Neural cell (in vitro differentiated cells): ENCODE measurements at regions not wholly inside any gene's neighbourhood (a gene's known extent, or its start where the extent isn't known, plus 50 kb on each side); places are given as distances from the start of the nearest gene placed in this dataset.

Experiments
- H2AFZ ChIP-seq: fragments of 200-600, 300-800 bp; sonication (generic), shearing (Covaris generic); 2 replicates; pipeline ENCODE4 v1.6.0; 2014; ENCODE audit warnings: low read depth, mild to moderate bottlenecking, antibody characterized with exemption, low read length, moderate library complexity
- H3F3A ChIP-seq: fragments of 200-600 bp; shearing (Covaris generic); 2 replicates; pipeline ENCODE4 v1.6.1; 2016; ENCODE audit warnings: mild to moderate bottlenecking, moderate library complexity, mixed read lengths, antibody characterized with exemption, low read length; ENCODE audit not compliant: insufficient read depth, poor library complexity, severe bottlenecking
- H3K27ac ChIP-seq: fragments of 200-600, 300-800 bp; sonication (generic), shearing (Covaris generic); 2 replicates; pipeline ENCODE4 v1.5.1; 2014; ENCODE audit warnings: mild to moderate bottlenecking, low read length, moderate library complexity
- H3K27me3 ChIP-seq: fragments of 300-800, 200-600 bp; sonication (generic), shearing (Covaris generic); 2 replicates; pipeline ENCODE4 v1.6.0; 2014; ENCODE audit warnings: mild to moderate bottlenecking, low read depth, low read length, moderate library complexity; ENCODE audit not compliant: insufficient read depth
- H3K36me3 ChIP-seq: fragments of 300-800, 200-600 bp; sonication (generic), shearing (Covaris generic); 2 replicates; pipeline ENCODE4 v1.5.1; 2014; ENCODE audit warnings: mild to moderate bottlenecking, antibody characterized with exemption, low read length, moderate library complexity; ENCODE audit not compliant: insufficient read depth
- H3K4me2 ChIP-seq: fragments of 300-800, 200-600 bp; sonication (generic), shearing (Covaris generic); 2 replicates; pipeline ENCODE4 v1.6.0; 2014; ENCODE audit warnings: mild to moderate bottlenecking, low read length
- H3K4me3 ChIP-seq: fragments of 300-800, 200-600 bp; sonication (generic), shearing (Covaris generic); 2 replicates; pipeline ENCODE4 v1.5.1; 2014; ENCODE audit warnings: mild to moderate bottlenecking, low read length, moderate library complexity
- H3K79me2 ChIP-seq: fragments of 200-600 bp; shearing (Covaris generic); replicated peaks from 2 replicates; pipeline ENCODE4 v1.6.0; 2014; ENCODE audit warnings: mild to moderate bottlenecking, low read length, moderate library complexity; ENCODE audit not compliant: insufficient read depth
- H3K9ac ChIP-seq: fragments of 300-800, 200-600 bp; sonication (generic), shearing (Covaris generic); 2 replicates; pipeline ENCODE4 v1.6.1; 2016; ENCODE audit warnings: mild to moderate bottlenecking, low read length, mixed read lengths
- H3K9me2 ChIP-seq: fragments of 200-600 bp; shearing (Covaris generic); 2 replicates; pipeline ENCODE4 v1.6.1; 2016; ENCODE audit warnings: mild to moderate bottlenecking, low read length, mixed read lengths; ENCODE audit not compliant: insufficient read depth
- H3K9me3 ChIP-seq: fragments of 200-600, 300-800 bp; sonication (generic), shearing (Covaris generic); 2 replicates; pipeline ENCODE4 v1.6.1; 2016; ENCODE audit warnings: mild to moderate bottlenecking, mixed run types, low read length, moderate library complexity, mixed read lengths
- H4K20me1 ChIP-seq: fragments of 200-600 bp; shearing (Covaris generic); 2 replicates; pipeline ENCODE4 v1.6.1; 2016; ENCODE audit warnings: mild to moderate bottlenecking, mixed run types; ENCODE audit not compliant: insufficient read depth
- CTCF ChIP-seq: fragments of 450-650 bp; IDR thresholded peaks from 2 replicates; pipeline ENCODE4 v1.5.1; 2014; ENCODE audit warnings: antibody characterized with exemption, mild to moderate bottlenecking, moderate library complexity; ENCODE audit not compliant: poor library complexity, severe bottlenecking
- EP300 ChIP-seq: fragments of 450-650 bp; conservative IDR thresholded peaks from 2 replicates; pipeline ENCODE4 v1.6.1; 2014; ENCODE audit warnings: antibody characterized with exemption, mild to moderate bottlenecking, moderate library complexity; ENCODE audit not compliant: poor library complexity, severe bottlenecking
- EZH2 ChIP-seq: fragments of 200-600, 300-800 bp; shearing (Covaris generic), sonication (generic); IDR thresholded peaks from 2 replicates; pipeline ENCODE4 v1.6.1; 2014; ENCODE audit warnings: antibody characterized with exemption, low read length, borderline replicate concordance, mild to moderate bottlenecking; ENCODE audit not compliant: insufficient read depth, poor library complexity, severe bottlenecking
- MXI1 ChIP-seq: fragments of 450-650 bp; conservative IDR thresholded peaks from 2 replicates; pipeline ENCODE4 v1.6.1; 2014; ENCODE audit warnings: antibody characterized with exemption, mild to moderate bottlenecking; ENCODE audit not compliant: poor library complexity, severe bottlenecking
- POLR2AphosphoS5 ChIP-seq: IDR thresholded peaks from 2 replicates; pipeline ENCODE4 v1.6.1; 2012
- RAD21 ChIP-seq: fragments of 450-650 bp; conservative IDR thresholded peaks from 2 replicates; pipeline ENCODE4 v1.6.1; 2014; ENCODE audit warnings: antibody characterized with exemption, mild to moderate bottlenecking, moderate library complexity
- REST ChIP-seq: IDR thresholded peaks from 2 replicates; pipeline ENCODE4 v1.6.1; 2012; ENCODE audit warnings: borderline replicate concordance
- SMC3 ChIP-seq: fragments of 450-650 bp; conservative IDR thresholded peaks from 2 replicates; pipeline ENCODE4 v1.6.1; 2014; ENCODE audit warnings: antibody characterized with exemption, mild to moderate bottlenecking, moderate library complexity; ENCODE audit not compliant: poor library complexity
- TAF1 ChIP-seq: IDR thresholded peaks from 2 replicates; pipeline ENCODE4 v1.6.1; 2012; ENCODE audit warnings: low read depth

- H3K79me2 ChIP-seq: no peaks in the 10 kb centered on the region
- TF ChIP-seq RAD21 (no peak), MXI1 (no peak), CTCF (no peak), EZH2 (no peak), SMC3 (no peak), TAF1 (no peak), REST (no peak), POLR2AphosphoS5 (no peak), EP300 (no peak)
- no peak overlapping the region for H3K27ac ChIP-seq
- no peaks in the 10 kb centered on the region for H3K27me3 ChIP-seq
- no peaks in the 10 kb centered on the region for H3K36me3 ChIP-seq
- no peak overlapping the region for H2AFZ ChIP-seq
- H3F3A ChIP-seq: no peaks in the 10 kb centered on the region
- H4K20me1 ChIP-seq: no peaks in the 10 kb centered on the region
- H3K4me3 ChIP-seq: no peak overlapping the region
- no peak overlapping the region for H3K4me2 ChIP-seq
- no peak overlapping the region for H3K9ac ChIP-seq
- no peaks in the 10 kb centered on the region for H3K9me3 ChIP-seq
- H3K9me2 ChIP-seq: no peaks in the 10 kb centered on the region
These were observed 68.1 kb upstream of the PMEPA1 start for GRCh38 chr20:57777911-57778310.

DNA sequence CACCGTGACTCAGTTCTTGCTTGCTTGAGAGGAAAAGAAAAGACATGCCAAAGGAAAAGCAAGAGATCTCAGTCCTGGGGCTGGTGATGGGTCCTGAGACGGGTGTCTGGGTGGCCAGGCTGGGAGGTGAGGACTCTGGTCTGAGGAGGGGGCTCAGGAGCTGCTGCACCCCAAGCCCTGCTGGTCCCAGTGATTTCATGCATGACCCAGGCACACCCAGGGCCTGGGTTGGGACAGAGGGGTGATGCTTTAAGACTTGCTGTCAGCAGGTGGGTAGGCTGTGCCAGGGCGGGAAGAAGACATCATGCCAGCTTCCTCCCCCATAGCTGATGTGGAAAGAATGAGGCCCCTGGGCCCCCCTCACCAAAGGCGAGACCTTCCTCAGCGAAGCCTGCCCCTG, 65.1 kb upstream of the PMEPA1 start:
- no peak overlapping the region for H3K4me3 ChIP-seq
- H4K20me1 ChIP-seq: no peaks in the 10 kb centered on the region
- no peaks in the 10 kb centered on the region for H3K9me3 ChIP-seq
- no peaks in the 10 kb centered on the region for H3K9me2 ChIP-seq
- no peak overlapping the region for H3K9ac ChIP-seq
- H3K27me3 ChIP-seq: no peaks in the 10 kb centered on the region
- no peak for TF ChIP-seq RAD21
- no peak for TF ChIP-seq EZH2
- no peak for TF ChIP-seq SMC3
- TF ChIP-seq TAF1: no peak
- no peak for TF ChIP-seq MXI1
- H3F3A ChIP-seq: no peaks in the 10 kb centered on the region
- no peak overlapping the region for H2AFZ ChIP-seq
- no peaks in the 10 kb centered on the region for H3K79me2 ChIP-seq
- no peak overlapping the region for H3K27ac ChIP-seq
- no peak overlapping the region for H3K4me2 ChIP-seq
- no peaks in the 10 kb centered on the region for H3K36me3 ChIP-seq
